ENCODE measurements at regions not wholly inside any gene's neighbourhood (a gene's known extent, or its start where the extent isn't known, plus 50 kb on each side); places are given as distances from the start of the nearest gene placed in this dataset.

- TF ChIP-seq CTCF (IDR thresholded peaks at IDR 0.05; ENCODE audit: low read depth, low read length) (no peak), MYC (IDR thresholded peaks at IDR 0.05; ENCODE audit: low read depth, low read length) (no peak)
These were observed 53.1 kb upstream of the S1PR3 start for GRCh38 chr9:88938189-88938588.

Measured in NB4 (cell line).